K562 (cell line): ENCODE measurements at regions not wholly inside any gene's neighbourhood (a gene's known extent, or its start where the extent isn't known, plus 50 kb on each side); places are given as distances from the start of the nearest gene placed in this dataset.

Experiments used
- ELK3 ChIP-seq: fragments of 450-650 bp; formaldehyde crosslinking; IDR thresholded peaks from 2 replicates; pipeline ENCODE4 v1.4.0; 2020; ENCODE audit warnings: mild to moderate bottlenecking
- MGA ChIP-seq: fragments of 450-650 bp; IDR thresholded peaks from 2 replicates; pipeline ENCODE4 v1.6.1; 2016; ENCODE audit warnings: mild to moderate bottlenecking, moderate library complexity
- ZNF12 ChIP-seq: sonication (generic); formaldehyde crosslinking; IDR thresholded peaks from 2 replicates; pipeline ENCODE4 v1.4.0; 2020; ENCODE audit warnings: mild to moderate bottlenecking, missing genetic modification reagents
- ZNF668 ChIP-seq: fragments of 250-450 bp; sonication (Bioruptor Pico); IDR thresholded peaks from 2 replicates; pipeline ENCODE4 v1.8.0; 2022; ENCODE audit warnings: mild to moderate bottlenecking, inconsistent platforms
- TF ChIP-seq, protein P1 (sequence below): sonication (generic); formaldehyde crosslinking; IDR thresholded peaks from 2 replicates; pipeline ENCODE4 v1.8.0; 2022; ENCODE audit warnings: mild to moderate bottlenecking, missing genetic modification reagents

GRCh38 chr10:31133251-31133791 lies 101.7 kb upstream of the ZNF438 start (continued):
- TF ChIP-seq, protein P1, sequence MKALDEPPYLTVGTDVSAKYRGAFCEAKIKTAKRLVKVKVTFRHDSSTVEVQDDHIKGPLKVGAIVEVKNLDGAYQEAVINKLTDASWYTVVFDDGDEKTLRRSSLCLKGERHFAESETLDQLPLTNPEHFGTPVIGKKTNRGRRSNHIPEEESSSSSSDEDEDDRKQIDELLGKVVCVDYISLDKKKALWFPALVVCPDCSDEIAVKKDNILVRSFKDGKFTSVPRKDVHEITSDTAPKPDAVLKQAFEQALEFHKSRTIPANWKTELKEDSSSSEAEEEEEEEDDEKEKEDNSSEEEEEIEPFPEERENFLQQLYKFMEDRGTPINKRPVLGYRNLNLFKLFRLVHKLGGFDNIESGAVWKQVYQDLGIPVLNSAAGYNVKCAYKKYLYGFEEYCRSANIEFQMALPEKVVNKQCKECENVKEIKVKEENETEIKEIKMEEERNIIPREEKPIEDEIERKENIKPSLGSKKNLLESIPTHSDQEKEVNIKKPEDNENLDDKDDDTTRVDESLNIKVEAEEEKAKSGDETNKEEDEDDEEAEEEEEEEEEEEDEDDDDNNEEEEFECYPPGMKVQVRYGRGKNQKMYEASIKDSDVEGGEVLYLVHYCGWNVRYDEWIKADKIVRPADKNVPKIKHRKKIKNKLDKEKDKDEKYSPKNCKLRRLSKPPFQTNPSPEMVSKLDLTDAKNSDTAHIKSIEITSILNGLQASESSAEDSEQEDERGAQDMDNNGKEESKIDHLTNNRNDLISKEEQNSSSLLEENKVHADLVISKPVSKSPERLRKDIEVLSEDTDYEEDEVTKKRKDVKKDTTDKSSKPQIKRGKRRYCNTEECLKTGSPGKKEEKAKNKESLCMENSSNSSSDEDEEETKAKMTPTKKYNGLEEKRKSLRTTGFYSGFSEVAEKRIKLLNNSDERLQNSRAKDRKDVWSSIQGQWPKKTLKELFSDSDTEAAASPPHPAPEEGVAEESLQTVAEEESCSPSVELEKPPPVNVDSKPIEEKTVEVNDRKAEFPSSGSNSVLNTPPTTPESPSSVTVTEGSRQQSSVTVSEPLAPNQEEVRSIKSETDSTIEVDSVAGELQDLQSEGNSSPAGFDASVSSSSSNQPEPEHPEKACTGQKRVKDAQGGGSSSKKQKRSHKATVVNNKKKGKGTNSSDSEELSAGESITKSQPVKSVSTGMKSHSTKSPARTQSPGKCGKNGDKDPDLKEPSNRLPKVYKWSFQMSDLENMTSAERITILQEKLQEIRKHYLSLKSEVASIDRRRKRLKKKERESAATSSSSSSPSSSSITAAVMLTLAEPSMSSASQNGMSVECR (CRISPR knock-in tag): no peak
- TF ChIP-seq ZNF668 (CRISPR knock-in tag) (no peak), ELK3 (CRISPR knock-in tag) (no peak), MGA (0 out of 2 replicates have a peak, but pooled peaks have one; percentile 77), ZNF12 (CRISPR knock-in tag) (no peak)
